Effector memory CD4-positive, alpha-beta T cell (primary cell): ENCODE measurements at regions not wholly inside any gene's neighbourhood (a gene's known extent, or its start where the extent isn't known, plus 50 kb on each side); places are given as distances from the start of the nearest gene placed in this dataset.

Experiments used
- DNase-seq, 3 donors: peaks; one replicate each; pipeline ENCODE4 v3.0.0-alpha.2; 2020
- H3K27ac ChIP-seq: 2 replicates; pipeline ENCODE4 v1.7.0; 2013; ENCODE audit warnings: mild to moderate bottlenecking, low read length, moderate library complexity; ENCODE audit not compliant: insufficient read depth, poor library complexity, severe bottlenecking
- H3K27me3 ChIP-seq: replicated peaks from 2 replicates; pipeline ENCODE4 v1.7.0; 2013; ENCODE audit warnings: mild to moderate bottlenecking, low read length; ENCODE audit not compliant: insufficient read depth, control insufficient read depth, poor library complexity, severe bottlenecking
- H3K36me3 ChIP-seq: 2 replicates; pipeline ENCODE4 v1.7.0; 2013; ENCODE audit warnings: mild to moderate bottlenecking, low read length, moderate library complexity; ENCODE audit not compliant: control insufficient read depth, insufficient read depth
- H3K4me1 ChIP-seq: 2 replicates; pipeline ENCODE4 v1.7.0; 2013; ENCODE audit warnings: low read length, mild to moderate bottlenecking; ENCODE audit not compliant: control insufficient read depth, insufficient read depth, poor library complexity, severe bottlenecking
- H3K4me3 ChIP-seq: 2 replicates; pipeline ENCODE4 v1.7.0; 2013; ENCODE audit warnings: low read length, low read depth, mild to moderate bottlenecking; ENCODE audit not compliant: insufficient read depth, poor library complexity, severe bottlenecking
- H3K9me3 ChIP-seq: 2 replicates; pipeline ENCODE4 v1.7.0; 2013; ENCODE audit warnings: mild to moderate bottlenecking, low read length, moderate library complexity; ENCODE audit not compliant: control insufficient read depth

GRCh38 chr4:164358400-164358799, 395.5 kb upstream of the SMIM31 start:
- Histone ChIP-seq H3K4me3 (no peak overlapping the region), H3K27ac (no peak overlapping the region), H3K4me1 (no peaks in the 10 kb centered on the region), H3K9me3 (no peaks in the 10 kb centered on the region), H3K36me3 (no peaks in the 10 kb centered on the region), H3K27me3 (no peaks in the 10 kb centered on the region)
- DNase-seq: no peak

DNA sequence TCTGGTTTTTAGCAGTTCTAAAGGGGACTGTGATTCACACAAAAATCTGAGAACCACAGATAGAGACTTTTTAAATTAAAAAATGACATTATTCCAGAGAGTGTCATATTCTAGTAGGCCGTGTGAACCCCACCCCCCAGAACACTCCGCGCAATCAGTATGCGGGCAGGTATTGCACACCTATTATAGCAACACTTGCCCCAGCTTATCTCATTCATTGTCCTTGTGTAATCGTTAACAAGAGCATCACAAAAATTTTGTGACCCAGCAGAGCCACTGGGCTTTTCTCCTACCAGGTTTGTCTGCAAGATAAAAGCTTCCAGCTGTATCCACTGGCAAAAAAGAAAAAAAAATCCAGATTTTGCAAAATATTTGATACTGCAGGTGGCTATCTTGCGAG, 394.1 kb upstream of the SMIM31 start:
- H3K27ac ChIP-seq: no peak overlapping the region
- no peaks in the 10 kb centered on the region for H3K36me3 ChIP-seq
- DNase-seq: no peak

DNA sequence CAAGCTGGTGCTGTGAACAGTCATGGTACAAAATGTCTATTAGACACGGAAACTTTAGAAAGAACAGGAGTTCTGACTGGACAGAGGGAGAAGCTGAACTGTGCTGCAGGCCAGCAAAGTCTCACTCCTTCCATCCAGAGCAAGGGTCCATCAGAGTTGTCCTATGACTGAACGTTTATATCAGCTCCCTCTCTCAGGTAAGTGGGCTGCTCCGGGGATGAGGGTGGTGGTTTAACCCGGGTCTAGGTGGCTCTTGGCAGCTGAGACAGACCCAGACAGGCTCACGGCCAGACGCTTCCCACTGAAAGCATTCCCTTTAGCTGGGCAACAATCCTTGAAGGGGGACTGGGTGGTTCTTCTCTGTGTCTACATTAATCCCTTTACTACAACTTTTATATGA, 385.0 kb upstream of the SMIM31 start:
- H3K27me3 ChIP-seq: no peaks in the 10 kb centered on the region
- no peak overlapping the region for H3K4me3 ChIP-seq
- no peak overlapping the region for H3K27ac ChIP-seq
- DNase-seq: no peak
- H3K36me3 ChIP-seq: no peaks in the 10 kb centered on the region
- no peaks in the 10 kb centered on the region for H3K4me1 ChIP-seq
- no peaks in the 10 kb centered on the region for H3K9me3 ChIP-seq

More for the DNA sequence above, 394.1 kb upstream of the SMIM31 start:
- no peaks in the 10 kb centered on the region for H3K27me3 ChIP-seq
- no peaks in the 10 kb centered on the region for H3K9me3 ChIP-seq
- no peak overlapping the region for H3K4me3 ChIP-seq
- H3K4me1 ChIP-seq: no peaks in the 10 kb centered on the region

- DNase-seq: no peak
- H3K27ac ChIP-seq: no peak overlapping the region
- no peaks in the 10 kb centered on the region for H3K36me3 ChIP-seq
- H3K4me3 ChIP-seq: no peak overlapping the region
- H3K9me3 ChIP-seq: no peaks in the 10 kb centered on the region
- H3K27me3 ChIP-seq: no peaks in the 10 kb centered on the region
- no peaks in the 10 kb centered on the region for H3K4me1 ChIP-seq
Observed at GRCh38 chr4:164373021-164373420, 380.9 kb upstream of the SMIM31 start.

DNA sequence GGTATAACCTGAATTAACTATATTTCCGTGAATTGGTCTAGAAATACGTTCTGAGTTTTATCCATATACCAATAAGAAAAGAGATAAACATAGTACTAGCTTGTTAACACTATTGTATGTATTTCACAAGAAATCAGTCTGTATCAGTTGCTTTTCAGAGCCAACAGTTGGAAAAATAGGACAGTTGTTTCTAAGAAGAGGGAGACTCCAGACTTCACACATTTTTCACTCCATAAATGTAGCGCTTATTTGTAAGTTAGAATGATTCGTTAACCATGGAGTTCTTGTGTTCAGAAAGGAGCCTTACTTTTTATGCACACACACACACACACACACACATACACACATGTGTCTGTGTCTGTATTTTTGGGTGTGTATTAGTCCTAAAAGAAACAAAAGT, 376.7 kb upstream of the SMIM31 start:
- H3K27ac ChIP-seq: no peak overlapping the region
- no peaks in the 10 kb centered on the region for H3K36me3 ChIP-seq
- no peaks in the 10 kb centered on the region for H3K4me1 ChIP-seq
- H3K27me3 ChIP-seq: no peaks in the 10 kb centered on the region
- no peaks in the 10 kb centered on the region for H3K9me3 ChIP-seq
- DNase-seq: no peak
- H3K4me3 ChIP-seq: no peak overlapping the region

GRCh38 chr4:164378361-164378760, 375.6 kb upstream of the SMIM31 start:
- Histone ChIP-seq H3K4me3 (no peak overlapping the region), H3K9me3 (no peaks in the 10 kb centered on the region), H3K36me3 (no peaks in the 10 kb centered on the region), H3K27ac (no peak overlapping the region), H3K27me3 (peaks cover under 1% of the 10 kb centered on the region), H3K4me1 (no peaks in the 10 kb centered on the region)
- no peak for DNase-seq

- Histone ChIP-seq H3K27ac (no peak overlapping the region), H3K4me1 (no peaks in the 10 kb centered on the region), H3K27me3 (peaks cover 4% of the 10 kb centered on the region), H3K9me3 (no peaks in the 10 kb centered on the region), H3K36me3 (no peaks in the 10 kb centered on the region), H3K4me3 (no peak overlapping the region)
- no peak for DNase-seq
Observed at GRCh38 chr4:164379694-164380093, 374.2 kb upstream of the SMIM31 start.

DNA sequence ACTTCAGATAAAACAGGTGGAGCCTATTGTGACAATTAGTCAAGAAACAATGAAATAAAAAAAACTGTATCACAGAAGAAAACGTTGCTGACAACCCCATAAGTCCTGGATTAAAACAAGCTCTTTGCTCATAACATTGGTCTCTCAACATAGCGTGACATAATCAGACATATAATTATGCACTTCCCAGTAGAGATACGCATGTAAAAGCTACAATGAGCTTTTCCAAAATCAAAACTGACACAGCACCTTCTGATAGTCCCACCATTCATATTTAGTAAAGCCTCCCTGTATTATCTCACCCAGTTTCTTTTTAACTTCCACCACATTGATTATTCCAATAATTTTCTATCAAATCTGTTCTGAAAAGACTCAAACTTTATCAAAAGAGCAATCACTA, 372.1 kb upstream of the SMIM31 start:
- Histone ChIP-seq H3K4me3 (no peak overlapping the region), H3K4me1 (no peaks in the 10 kb centered on the region), H3K9me3 (no peaks in the 10 kb centered on the region), H3K36me3 (no peaks in the 10 kb centered on the region), H3K27me3 (peaks cover 4% of the 10 kb centered on the region), H3K27ac (no peak overlapping the region)
- no peak for DNase-seq

GRCh38 chr4:164383058-164383357, 370.9 kb upstream of the SMIM31 start:
- no peak for DNase-seq
- no peaks in the 10 kb centered on the region for H3K36me3 ChIP-seq
- H3K9me3 ChIP-seq: no peaks in the 10 kb centered on the region
- H3K27me3 ChIP-seq: peaks cover 4% of the 10 kb centered on the region
- no peaks in the 10 kb centered on the region for H3K4me1 ChIP-seq
- no peak overlapping the region for H3K27ac ChIP-seq
- H3K4me3 ChIP-seq: no peak overlapping the region

- H3K4me1 ChIP-seq: no peaks in the 10 kb centered on the region
- H3K36me3 ChIP-seq: no peaks in the 10 kb centered on the region
- no peak overlapping the region for H3K27ac ChIP-seq
- H3K4me3 ChIP-seq: no peak overlapping the region
- no peaks in the 10 kb centered on the region for H3K9me3 ChIP-seq
- peaks cover 4% of the 10 kb centered on the region for H3K27me3 ChIP-seq
- no peak for DNase-seq
Observed at GRCh38 chr4:164383358-164384220, 370.3 kb upstream of the SMIM31 start.
